Activated CD4-positive, alpha-beta T cell treated with anti-CD3 and anti-CD28 coated beads, Interleukin-2, amount 50 U/mL, for 1 hour (primary cell): ENCODE measurements at regions not wholly inside any gene's neighbourhood (a gene's known extent, or its start where the extent isn't known, plus 50 kb on each side); places are given as distances from the start of the nearest gene placed in this dataset.

ENCODE experiments used
- DNase-seq: peaks from one replicate; pipeline ENCODE4 v3.0.0-alpha.2; 2020

GRCh38 chr13:39100996-39101738 is 62.9 kb downstream of the NHLRC3 start:
- no peak for DNase-seq

- DNase-seq, result no peak
Measured at GRCh38 chr13:39102981-39103490, 64.8 kb downstream of the NHLRC3 start.

- DNase-seq, result no peak
Measured at GRCh38 chr13:39105110-39105509, 66.9 kb downstream of the NHLRC3 start.

GRCh38 chr13:39106216-39107005 is 68.2 kb downstream of the NHLRC3 start:
- no peak for DNase-seq

GRCh38 chr13:39107561-39107960 is 69.3 kb downstream of the NHLRC3 start:
- DNase-seq, result no peak

GRCh38 chr13:39108783-39109182 is 70.5 kb downstream of the NHLRC3 start:
- DNase-seq, result no peak

GRCh38 chr13:39110518-39111097 is 72.4 kb downstream of the NHLRC3 start:
- DNase-seq, result no peak

GRCh38 chr13:39111145-39111544 is 72.9 kb downstream of the NHLRC3 start:
- no peak for DNase-seq

GRCh38 chr13:39119422-39119821 is 81.2 kb downstream of the NHLRC3 start:
- no peak for DNase-seq

- no peak for DNase-seq
Measured at GRCh38 chr13:39123578-39123977, 85.3 kb downstream of the NHLRC3 start.

- DNase-seq, result no peak
Measured at GRCh38 chr13:39129213-39129612, 91.0 kb downstream of the NHLRC3 start.

GRCh38 chr13:39130301-39130700 is 92.0 kb downstream of the NHLRC3 start:
- no peak for DNase-seq

- no peak for DNase-seq
Measured at GRCh38 chr13:39132286-39133230, 94.3 kb downstream of the NHLRC3 start.

- no peak for DNase-seq
Measured at GRCh38 chr13:39133781-39134180, 95.5 kb downstream of the NHLRC3 start.

GRCh38 chr13:39134574-39134973 is 96.3 kb downstream of the NHLRC3 start:
- DNase-seq, result no peak

GRCh38 chr13:39144391-39144790 is 106.1 kb downstream of the NHLRC3 start:
- DNase-seq, result no peak

- DNase-seq, result no peak
Measured at GRCh38 chr13:39144941-39145533, 106.8 kb downstream of the NHLRC3 start.

- DNase-seq, result no peak
Measured at GRCh38 chr13:39148513-39148961, 110.3 kb downstream of the NHLRC3 start.

GRCh38 chr13:39149896-39150295 is 111.6 kb downstream of the NHLRC3 start:
- DNase-seq, result no peak

GRCh38 chr13:39154041-39154440 is 115.8 kb downstream of the NHLRC3 start:
- DNase-seq, result no peak

- DNase-seq, result no peak
Measured at GRCh38 chr13:39159393-39159792, 121.1 kb downstream of the NHLRC3 start.

GRCh38 chr13:39159846-39160370 is 121.7 kb downstream of the NHLRC3 start:
- DNase-seq, result no peak
